22Rv1 (cell line): ENCODE measurements at regions not wholly inside any gene's neighbourhood (a gene's known extent, or its start where the extent isn't known, plus 50 kb on each side); places are given as distances from the start of the nearest gene placed in this dataset.

Experiments used
- H3K27ac ChIP-seq: fragments of 450-650 bp; 2 replicates; pipeline ENCODE4 v1.5.1; 2017
- ZFX ChIP-seq: fragments of 450-650 bp; IDR thresholded peaks from 2 replicates; pipeline ENCODE4 v1.6.1; 2017; ENCODE audit warnings: antibody characterized with exemption, borderline replicate concordance
- TF ChIP-seq, protein P1 (sequence below): fragments of 450-650 bp; IDR thresholded peaks from 2 replicates; pipeline ENCODE4 v1.5.1; 2017; ENCODE audit warnings: mild to moderate bottlenecking

DNA sequence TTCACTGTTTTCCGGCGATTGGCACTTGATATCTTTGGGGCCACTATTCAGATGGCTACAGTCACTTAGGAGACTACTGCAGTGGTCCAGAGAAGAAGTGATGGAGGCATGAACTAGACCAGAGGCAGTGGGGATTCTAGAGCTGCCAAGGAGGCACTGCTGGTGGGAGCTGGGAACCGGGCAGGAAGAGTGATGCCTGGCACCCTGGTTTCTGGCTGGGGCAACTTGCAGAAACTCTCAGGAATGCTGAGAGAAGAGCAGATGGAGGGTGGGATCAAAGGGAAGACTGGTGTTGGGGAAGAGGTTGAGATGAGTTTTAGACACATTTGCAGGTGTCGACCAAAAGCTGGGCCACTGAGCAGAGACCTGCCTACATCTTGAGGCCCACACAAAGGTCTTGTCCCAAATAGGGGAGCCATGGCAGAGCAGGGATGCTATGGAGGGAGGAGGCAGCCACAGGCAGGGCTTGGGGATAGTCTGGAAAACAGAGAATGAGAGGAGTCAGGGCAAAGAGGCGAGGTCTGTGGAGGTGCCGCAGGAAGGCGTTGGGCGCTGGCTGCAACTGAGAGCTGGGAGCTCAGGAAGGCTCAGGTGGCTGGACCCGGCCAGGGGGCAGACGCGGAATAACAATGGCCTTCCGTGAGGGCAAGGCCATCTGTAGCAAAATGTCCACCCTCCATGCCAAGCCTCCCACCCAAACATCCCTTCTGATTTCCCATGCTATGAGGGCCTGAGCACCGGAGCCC lies 118.9 kb downstream of the TOMM20 start:
- TF ChIP-seq ZFX = no peak
- TF ChIP-seq, protein P1, sequence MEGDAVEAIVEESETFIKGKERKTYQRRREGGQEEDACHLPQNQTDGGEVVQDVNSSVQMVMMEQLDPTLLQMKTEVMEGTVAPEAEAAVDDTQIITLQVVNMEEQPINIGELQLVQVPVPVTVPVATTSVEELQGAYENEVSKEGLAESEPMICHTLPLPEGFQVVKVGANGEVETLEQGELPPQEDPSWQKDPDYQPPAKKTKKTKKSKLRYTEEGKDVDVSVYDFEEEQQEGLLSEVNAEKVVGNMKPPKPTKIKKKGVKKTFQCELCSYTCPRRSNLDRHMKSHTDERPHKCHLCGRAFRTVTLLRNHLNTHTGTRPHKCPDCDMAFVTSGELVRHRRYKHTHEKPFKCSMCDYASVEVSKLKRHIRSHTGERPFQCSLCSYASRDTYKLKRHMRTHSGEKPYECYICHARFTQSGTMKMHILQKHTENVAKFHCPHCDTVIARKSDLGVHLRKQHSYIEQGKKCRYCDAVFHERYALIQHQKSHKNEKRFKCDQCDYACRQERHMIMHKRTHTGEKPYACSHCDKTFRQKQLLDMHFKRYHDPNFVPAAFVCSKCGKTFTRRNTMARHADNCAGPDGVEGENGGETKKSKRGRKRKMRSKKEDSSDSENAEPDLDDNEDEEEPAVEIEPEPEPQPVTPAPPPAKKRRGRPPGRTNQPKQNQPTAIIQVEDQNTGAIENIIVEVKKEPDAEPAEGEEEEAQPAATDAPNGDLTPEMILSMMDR = no peak
- no peak overlapping the region for H3K27ac ChIP-seq

DNA sequence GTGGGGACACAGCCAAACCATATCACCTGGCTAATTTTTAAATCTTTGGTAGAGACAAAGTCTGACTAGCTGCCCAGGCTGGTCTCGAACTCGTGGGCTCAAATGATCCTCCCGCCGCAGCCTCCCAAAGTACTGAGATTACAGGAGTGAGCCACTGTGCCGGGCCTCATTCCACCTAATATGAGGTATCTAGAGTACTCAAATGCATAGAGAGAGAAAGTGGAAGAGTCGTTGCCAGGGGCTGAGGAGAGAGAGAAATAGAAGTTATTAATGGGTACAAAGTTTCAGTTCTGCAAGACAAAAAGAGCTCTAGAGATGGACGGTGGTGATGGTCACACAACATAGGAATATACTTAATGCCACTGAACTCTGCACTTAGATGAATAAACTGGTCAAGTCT lies 119.6 kb downstream of the TOMM20 start:
- no peak for TF ChIP-seq ZFX
- TF ChIP-seq, protein P1 = no peak
- H3K27ac ChIP-seq = no peak overlapping the region

DNA sequence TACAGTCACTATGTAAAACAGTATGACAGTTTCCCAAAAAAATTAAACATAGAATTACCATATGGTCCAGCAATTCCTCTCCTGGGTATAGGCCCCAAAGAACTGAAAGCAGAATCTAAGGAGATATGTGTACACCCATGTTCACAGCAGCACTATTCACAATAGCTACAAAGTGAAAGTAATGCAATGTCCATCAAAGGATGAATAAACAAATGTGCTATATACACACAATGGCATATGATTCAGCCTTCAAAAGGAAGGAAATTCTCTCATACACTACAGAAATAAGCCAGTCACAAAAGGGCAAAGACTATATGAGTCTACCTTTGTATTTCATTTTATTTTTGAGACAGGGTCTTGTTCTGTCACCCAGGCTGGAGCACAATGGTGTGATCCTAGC lies 120.4 kb downstream of the TOMM20 start:
- no peak for TF ChIP-seq ZFX
- TF ChIP-seq, protein P1 = no peak
- no peak overlapping the region for H3K27ac ChIP-seq

DNA sequence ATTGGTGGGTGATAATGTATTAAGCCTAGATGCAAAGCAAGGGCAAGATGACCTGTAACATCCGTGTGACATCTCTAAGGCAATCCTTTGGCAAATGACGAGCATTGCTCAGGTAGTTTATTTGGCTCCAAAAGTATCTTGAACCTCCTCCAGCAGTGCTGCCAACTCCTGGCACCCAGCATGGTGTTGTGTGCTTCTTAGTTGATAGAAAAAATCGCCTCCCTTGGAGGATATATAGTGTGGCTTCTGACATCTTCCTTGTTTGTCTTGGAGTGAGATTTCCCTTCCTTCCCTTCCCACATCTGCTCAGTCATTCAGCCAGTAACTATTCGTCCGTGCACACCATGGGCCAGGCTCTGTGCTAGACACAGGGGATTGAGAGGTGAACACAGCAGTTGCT lies 121.8 kb downstream of the TOMM20 start:
- TF ChIP-seq ZFX = no peak
- TF ChIP-seq, protein P1 = no peak
- no peak overlapping the region for H3K27ac ChIP-seq

DNA sequence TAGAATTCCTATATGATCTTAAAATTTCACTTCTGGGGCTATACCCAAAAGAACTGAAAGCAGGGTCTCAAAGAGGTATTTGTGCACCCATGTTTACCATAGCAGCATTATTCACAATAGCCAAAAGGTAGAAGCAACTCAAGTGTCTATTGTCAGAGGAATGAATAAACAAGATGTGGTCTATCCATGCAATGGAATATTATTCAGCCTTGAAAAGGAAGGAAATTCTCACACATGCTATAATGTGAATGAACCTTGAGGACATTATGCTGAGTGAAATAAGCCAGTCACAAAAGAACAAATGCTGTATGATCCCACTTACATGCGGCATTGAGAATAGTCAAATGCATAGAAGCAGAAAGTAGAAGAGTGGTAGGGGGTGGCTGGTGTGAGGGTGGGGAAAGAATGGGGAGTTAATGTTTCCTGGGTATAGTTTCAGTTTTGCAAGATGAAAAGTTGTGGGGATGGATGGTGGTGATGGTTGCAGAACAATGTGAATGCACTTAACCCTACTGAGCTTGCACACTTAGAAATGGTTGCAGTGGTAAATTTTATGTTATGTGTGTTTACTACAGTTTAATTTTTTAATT lies 122.4 kb downstream of the TOMM20 start:
- no peak for TF ChIP-seq ZFX
- TF ChIP-seq, protein P1 = no peak
- H3K27ac ChIP-seq = no peak overlapping the region

DNA sequence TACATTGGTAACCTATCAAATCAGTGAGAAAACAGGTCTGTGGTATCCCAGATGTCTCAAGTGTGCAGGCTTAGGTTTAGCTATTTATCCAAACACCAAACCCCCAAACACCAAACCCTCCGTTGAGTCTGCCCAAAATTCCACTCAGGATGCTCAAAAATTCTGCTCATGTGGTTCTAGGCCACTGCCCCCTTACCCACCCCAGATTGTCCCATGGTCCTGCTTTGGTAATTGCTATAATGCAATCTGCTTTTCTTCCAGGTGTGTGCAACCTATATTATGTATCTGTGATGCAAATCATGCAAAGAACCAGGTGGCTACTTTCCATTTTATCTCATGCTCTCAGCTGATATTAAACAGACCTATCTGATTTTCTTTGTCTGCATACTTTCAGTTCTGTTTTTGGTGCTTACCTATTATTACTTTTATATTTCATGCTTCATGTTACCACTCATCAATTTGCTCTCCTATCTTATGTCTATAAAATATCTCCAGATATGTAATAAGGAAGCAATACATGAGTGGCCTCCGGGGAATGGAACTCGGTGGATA lies 123.7 kb downstream of the TOMM20 start:
- TF ChIP-seq ZFX = no peak
- TF ChIP-seq, protein P1 = no peak
- H3K27ac ChIP-seq = no peak overlapping the region

DNA sequence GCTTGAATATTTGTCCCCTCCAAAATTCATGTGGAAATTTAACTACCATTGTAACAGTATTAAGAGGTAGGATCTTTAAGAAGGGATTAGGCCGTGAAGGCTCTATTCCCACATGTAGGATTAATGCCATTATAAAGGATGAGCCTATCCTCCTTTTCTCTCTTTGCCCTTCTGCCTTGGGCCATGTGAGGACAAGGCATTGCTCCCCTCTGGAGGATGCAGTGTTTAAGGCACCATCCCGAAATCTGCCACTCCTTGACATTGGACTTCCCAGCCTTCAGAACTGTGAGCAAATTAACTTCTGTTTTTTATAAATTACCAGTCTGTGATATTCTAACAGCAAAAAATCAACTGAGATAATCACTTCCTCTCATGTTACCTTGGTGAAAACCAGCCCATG lies 124.4 kb downstream of the TOMM20 start:
- no peak for TF ChIP-seq ZFX
- TF ChIP-seq, protein P1 = no peak
- no peak overlapping the region for H3K27ac ChIP-seq
